ENCODE measurements at regions not wholly inside any gene's neighbourhood (a gene's known extent, or its start where the extent isn't known, plus 50 kb on each side); places are given as distances from the start of the nearest gene placed in this dataset.

DNA sequence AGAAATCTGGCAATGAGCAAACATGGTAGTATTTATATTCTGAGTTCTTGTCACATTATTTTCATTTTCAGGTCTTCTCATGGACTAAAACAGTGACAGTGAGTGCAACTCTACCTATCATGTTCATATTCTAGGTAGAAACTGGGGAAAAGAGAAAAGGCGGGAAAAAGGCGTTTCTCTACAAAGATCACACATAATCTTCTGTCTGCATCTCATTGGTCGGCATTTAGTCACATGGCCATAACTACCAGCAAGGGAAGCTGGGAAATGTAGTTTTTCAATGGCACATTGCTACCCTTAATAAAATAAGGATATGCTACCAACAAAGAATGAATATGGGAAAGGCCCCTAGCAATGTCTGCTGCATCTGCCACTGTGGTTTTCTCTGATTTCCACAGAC, 57.6 kb upstream of the B3GAT1 start (continued):
- TF ChIP-seq ZNF224 (CRISPR knock-in tag; IDR thresholded peaks at IDR 0.05) (no peak), HOXB6 (CRISPR knock-in tag; IDR thresholded peaks at IDR 0.05; ENCODE audit: borderline replicate concordance) (no peak), E2F3 (CRISPR knock-in tag; IDR thresholded peaks at IDR 0.05) (0 out of 2 replicates have a peak, but pooled peaks have one; percentile 73), E2F6 (IDR thresholded peaks at IDR 0.05; ENCODE audit: borderline replicate concordance in 1 of 2, extremely low read depth in 1 of 2, insufficient read depth in 1 of 2, insufficient read length in 1 of 2, low read depth in 1 of 2, low read length in 1 of 2, poor library complexity in 1 of 2, severe bottlenecking in 1 of 2) (peak; percentile 68 to 80), HCFC1 (IDR thresholded peaks at IDR 0.05; ENCODE audit: low read depth, low read length) (peak; percentile 89), CBFA2T2 (conservative IDR thresholded peaks at IDR 0.05) (peak; percentile 26), RBM25 (IDR thresholded peaks at IDR 0.05; ENCODE audit: low read depth, low read length, severe bottlenecking) (peak; percentile 21), RAD51 (IDR thresholded peaks at IDR 0.05; ENCODE audit: borderline replicate concordance, low read depth) (peak; percentile 81), MGA (IDR thresholded peaks at IDR 0.05) (peak; percentile 73), USF2 (CRISPR knock-in tag; IDR thresholded peaks at IDR 0.05) (peak; percentile 95), SAFB (IDR thresholded peaks at IDR 0.05; ENCODE audit: borderline replicate concordance, low read depth, low read length) (no peak)
- TF ChIP-seq, protein P1, sequence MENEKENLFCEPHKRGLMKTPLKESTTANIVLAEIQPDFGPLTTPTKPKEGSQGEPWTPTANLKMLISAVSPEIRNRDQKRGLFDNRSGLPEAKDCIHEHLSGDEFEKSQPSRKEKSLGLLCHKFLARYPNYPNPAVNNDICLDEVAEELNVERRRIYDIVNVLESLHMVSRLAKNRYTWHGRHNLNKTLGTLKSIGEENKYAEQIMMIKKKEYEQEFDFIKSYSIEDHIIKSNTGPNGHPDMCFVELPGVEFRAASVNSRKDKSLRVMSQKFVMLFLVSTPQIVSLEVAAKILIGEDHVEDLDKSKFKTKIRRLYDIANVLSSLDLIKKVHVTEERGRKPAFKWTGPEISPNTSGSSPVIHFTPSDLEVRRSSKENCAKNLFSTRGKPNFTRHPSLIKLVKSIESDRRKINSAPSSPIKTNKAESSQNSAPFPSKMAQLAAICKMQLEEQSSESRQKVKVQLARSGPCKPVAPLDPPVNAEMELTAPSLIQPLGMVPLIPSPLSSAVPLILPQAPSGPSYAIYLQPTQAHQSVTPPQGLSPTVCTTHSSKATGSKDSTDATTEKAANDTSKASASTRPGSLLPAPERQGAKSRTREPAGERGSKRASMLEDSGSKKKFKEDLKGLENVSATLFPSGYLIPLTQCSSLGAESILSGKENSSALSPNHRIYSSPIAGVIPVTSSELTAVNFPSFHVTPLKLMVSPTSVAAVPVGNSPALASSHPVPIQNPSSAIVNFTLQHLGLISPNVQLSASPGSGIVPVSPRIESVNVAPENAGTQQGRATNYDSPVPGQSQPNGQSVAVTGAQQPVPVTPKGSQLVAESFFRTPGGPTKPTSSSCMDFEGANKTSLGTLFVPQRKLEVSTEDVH (IDR thresholded peaks at IDR 0.05; ENCODE audit: low read depth, partially characterized antibody), result peak; percentile 93
